ENCODE measurements at regions not wholly inside any gene's neighbourhood (a gene's known extent, or its start where the extent isn't known, plus 50 kb on each side); places are given as distances from the start of the nearest gene placed in this dataset.

DNA sequence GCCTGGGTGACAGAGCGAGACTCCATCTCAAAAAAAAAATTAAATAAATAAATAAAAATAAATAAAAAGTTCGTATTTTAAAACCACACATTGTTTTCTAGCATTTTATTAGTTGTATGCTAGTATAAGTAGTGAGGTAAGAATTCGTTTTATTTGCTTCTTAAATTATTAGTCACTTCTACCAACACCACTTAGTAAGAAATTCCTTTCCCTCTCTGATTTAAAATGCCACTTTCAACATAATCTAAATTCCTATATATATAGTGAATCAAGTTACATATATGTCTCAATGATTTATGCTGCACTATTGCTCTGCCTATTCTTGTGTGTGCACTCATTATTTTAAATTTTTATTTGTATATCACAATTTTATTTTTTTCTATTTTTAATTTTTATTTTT is 72.1 kb downstream of the MAGEC1 start:
- Histone ChIP-seq H3K36me3 (no peaks in the 10 kb centered on the region), H3K4me1 (replicated peaks) (no peaks in the 10 kb centered on the region), H3K9me3 (no peaks in the 10 kb centered on the region), H3K27ac (no peak overlapping the region), H3K27me3 (replicated peaks; ENCODE audit: insufficient read depth) (no peaks in the 10 kb centered on the region), H3K4me3 (no peak overlapping the region)
- TF ChIP-seq POLR2AphosphoS5 (IDR thresholded peaks at IDR 0.05) = no peak
- TF ChIP-seq, protein P1, sequence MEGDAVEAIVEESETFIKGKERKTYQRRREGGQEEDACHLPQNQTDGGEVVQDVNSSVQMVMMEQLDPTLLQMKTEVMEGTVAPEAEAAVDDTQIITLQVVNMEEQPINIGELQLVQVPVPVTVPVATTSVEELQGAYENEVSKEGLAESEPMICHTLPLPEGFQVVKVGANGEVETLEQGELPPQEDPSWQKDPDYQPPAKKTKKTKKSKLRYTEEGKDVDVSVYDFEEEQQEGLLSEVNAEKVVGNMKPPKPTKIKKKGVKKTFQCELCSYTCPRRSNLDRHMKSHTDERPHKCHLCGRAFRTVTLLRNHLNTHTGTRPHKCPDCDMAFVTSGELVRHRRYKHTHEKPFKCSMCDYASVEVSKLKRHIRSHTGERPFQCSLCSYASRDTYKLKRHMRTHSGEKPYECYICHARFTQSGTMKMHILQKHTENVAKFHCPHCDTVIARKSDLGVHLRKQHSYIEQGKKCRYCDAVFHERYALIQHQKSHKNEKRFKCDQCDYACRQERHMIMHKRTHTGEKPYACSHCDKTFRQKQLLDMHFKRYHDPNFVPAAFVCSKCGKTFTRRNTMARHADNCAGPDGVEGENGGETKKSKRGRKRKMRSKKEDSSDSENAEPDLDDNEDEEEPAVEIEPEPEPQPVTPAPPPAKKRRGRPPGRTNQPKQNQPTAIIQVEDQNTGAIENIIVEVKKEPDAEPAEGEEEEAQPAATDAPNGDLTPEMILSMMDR (IDR thresholded peaks at IDR 0.05) = no peak
- TF ChIP-seq POLR2A (IDR thresholded peaks at IDR 0.05) = no peak
- no peak for DNase-seq (ENCODE audit: low spot score)
- 82% methylated on average over 3 of the region's 3 CpGs for WGBS
- intact Hi-C loops (cut with DNase I) = no loop called here

DNA sequence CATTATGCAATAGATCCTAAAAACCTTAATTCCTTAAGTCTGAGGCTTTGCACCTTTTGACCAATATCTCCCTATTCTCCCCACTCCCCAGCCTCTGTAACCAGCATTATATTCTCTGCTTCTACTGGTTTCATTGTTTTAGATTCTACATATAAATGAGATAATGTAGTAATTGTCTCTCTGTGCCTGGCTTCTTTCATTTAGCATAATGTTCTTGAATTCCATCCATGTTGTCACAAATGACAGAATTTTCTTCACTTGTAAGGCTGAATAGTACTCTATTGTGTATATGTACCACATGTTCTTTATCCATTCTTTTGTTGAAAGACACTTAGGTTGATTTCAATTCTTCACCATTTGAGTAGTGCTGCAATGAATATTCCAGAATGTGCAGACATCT is 66.0 kb downstream of the MAGEC1 start:
- H3K27ac ChIP-seq = no peak overlapping the region
- no peak overlapping the region for H3K4me3 ChIP-seq
- intact Hi-C loops (cut with DNase I) = no loop called here
- H3K27me3 ChIP-seq (replicated peaks; ENCODE audit: insufficient read depth) = no peaks in the 10 kb centered on the region
- no peaks in the 10 kb centered on the region for H3K4me1 ChIP-seq (replicated peaks)
- H3K36me3 ChIP-seq = no peaks in the 10 kb centered on the region
- no peak for DNase-seq (ENCODE audit: low spot score)
- TF ChIP-seq, protein P1 (IDR thresholded peaks at IDR 0.05) = no peak
- TF ChIP-seq POLR2A (IDR thresholded peaks at IDR 0.05) (no peak), POLR2AphosphoS5 (IDR thresholded peaks at IDR 0.05) (no peak)
- H3K9me3 ChIP-seq = no peaks in the 10 kb centered on the region

DNA sequence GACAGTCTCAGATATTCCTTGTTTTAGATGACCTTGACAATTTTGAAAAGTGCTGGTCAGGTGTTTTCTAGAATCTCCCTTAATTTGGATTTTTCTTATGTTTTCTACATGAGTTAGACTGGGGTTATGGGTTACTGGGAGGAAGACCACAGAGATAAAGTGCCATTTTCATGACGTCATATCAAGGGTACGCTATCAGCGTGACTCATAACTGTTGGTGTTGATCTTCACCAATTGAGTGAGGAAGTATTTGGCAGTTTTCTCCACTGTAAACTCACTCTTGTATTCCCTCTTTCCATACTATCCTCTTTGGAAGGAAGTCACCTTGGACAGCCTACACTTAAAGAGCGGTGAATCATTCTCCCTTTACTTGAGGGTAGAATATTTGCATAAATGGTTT is 56.9 kb downstream of the MAGEC1 start:
- Histone ChIP-seq H3K27ac (no peak overlapping the region), H3K36me3 (no peaks in the 10 kb centered on the region), H3K4me1 (replicated peaks) (no peaks in the 10 kb centered on the region), H3K9me3 (no peaks in the 10 kb centered on the region), H3K27me3 (replicated peaks; ENCODE audit: insufficient read depth) (no peaks in the 10 kb centered on the region), H3K4me3 (no peak overlapping the region)
- DNase-seq (ENCODE audit: low spot score) = no peak
- TF ChIP-seq POLR2AphosphoS5 (IDR thresholded peaks at IDR 0.05) = no peak
- 94% methylated on average over 4 of the region's 4 CpGs for WGBS
- intact Hi-C loops (cut with DNase I) = no loop called here
